ENCODE measurements at regions not wholly inside any gene's neighbourhood (a gene's known extent, or its start where the extent isn't known, plus 50 kb on each side); places are given as distances from the start of the nearest gene placed in this dataset.

GRCh38 chr20:43799150-43799711 is 72.4 kb upstream of the GTSF1L start:
- intact Hi-C loops (cut with DNase I; ENCODE audit: low total_unique reads): no loop called here
- peak in 1 of 2 donors; percentile 29 for DNase-seq
- H3K36me3 ChIP-seq: no peaks in the 10 kb centered on the region
- no peak overlapping the region for H3K4me3 ChIP-seq
- no peak overlapping the region for H3K27ac ChIP-seq
- peaks cover 0 to 12% (median 0%) of the 10 kb centered on the region in 3 donors for H3K27me3 ChIP-seq
- 49 to 66% (median 65%) methylated on average over 11 of the region's 11 CpGs for WGBS, 5 donors
- peaks cover 3 to 16% (median 9%) of the 10 kb centered on the region in 4 donors for H3K9me3 ChIP-seq
- TF ChIP-seq EP300 (IDR thresholded peaks at IDR 0.05) (no peak), POLR2AphosphoS5 (IDR thresholded peaks at IDR 0.05) (no peak), CTCF (IDR thresholded peaks at IDR 0.05) (no peak), POLR2A (IDR thresholded peaks at IDR 0.05) (no peak)
- H3K4me1 ChIP-seq: no peaks in the 10 kb centered on the region

GRCh38 chr20:43798291-43799149 is 71.7 kb upstream of the GTSF1L start:
- intact Hi-C loops (cut with DNase I; ENCODE audit: low total_unique reads): no loop called here
- DNase-seq: no peak
- H3K9me3 ChIP-seq: peaks cover 3 to 9% (median 3%) of the 10 kb centered on the region in 4 donors
- 56 to 72% (median 68%) methylated on average over 7 of the region's 7 CpGs for WGBS, 5 donors
- peaks cover 0 to 12% (median 0%) of the 10 kb centered on the region in 3 donors for H3K27me3 ChIP-seq
- TF ChIP-seq CTCF (IDR thresholded peaks at IDR 0.05) (no peak), EP300 (IDR thresholded peaks at IDR 0.05) (no peak), POLR2AphosphoS5 (IDR thresholded peaks at IDR 0.05) (no peak), POLR2A (IDR thresholded peaks at IDR 0.05) (no peak)
- no peaks in the 10 kb centered on the region for H3K4me1 ChIP-seq
- no peak overlapping the region for H3K27ac ChIP-seq
- no peaks in the 10 kb centered on the region for H3K36me3 ChIP-seq
- H3K4me3 ChIP-seq: no peak overlapping the region

GRCh38 chr20:43794326-43794725 is 67.5 kb upstream of the GTSF1L start:
- Histone ChIP-seq H3K36me3 (no peaks in the 10 kb centered on the region), H3K4me3 (no peak overlapping the region), H3K4me1 (no peaks in the 10 kb centered on the region), H3K27me3 (peaks cover 0 to 12% (median 0%) of the 10 kb centered on the region in 3 donors), H3K27ac (no peak overlapping the region), H3K9me3 (peaks cover 0 to 14% (median 5%) of the 10 kb centered on the region in 4 donors)
- 79 to 97% (median 88%) methylated on average over 2 of the region's 2 CpGs for WGBS, 5 donors
- DNase-seq: no peak
- TF ChIP-seq POLR2A (IDR thresholded peaks at IDR 0.05) (no peak), CTCF (IDR thresholded peaks at IDR 0.05) (no peak), POLR2AphosphoS5 (IDR thresholded peaks at IDR 0.05) (no peak), EP300 (IDR thresholded peaks at IDR 0.05) (no peak)
- intact Hi-C loops (cut with DNase I; ENCODE audit: low total_unique reads): no loop called here

GRCh38 chr20:43789593-43789992 is 62.8 kb upstream of the GTSF1L start:
- Histone ChIP-seq H3K4me1 (no peaks in the 10 kb centered on the region), H3K4me3 (no peak overlapping the region), H3K27ac (no peak overlapping the region), H3K9me3 (peaks cover 0 to 14% (median 5%) of the 10 kb centered on the region in 4 donors), H3K27me3 (peaks cover 0 to 6% (median 0%) of the 10 kb centered on the region in 3 donors), H3K36me3 (no peaks in the 10 kb centered on the region)
- TF ChIP-seq POLR2AphosphoS5 (IDR thresholded peaks at IDR 0.05) (no peak), POLR2A (IDR thresholded peaks at IDR 0.05) (no peak), EP300 (IDR thresholded peaks at IDR 0.05) (no peak), CTCF (IDR thresholded peaks at IDR 0.05) (no peak)
- DNase-seq: no peak
- intact Hi-C loops (cut with DNase I; ENCODE audit: low total_unique reads): no loop called here
